ENCODE measurements at regions not wholly inside any gene's neighbourhood (a gene's known extent, or its start where the extent isn't known, plus 50 kb on each side); places are given as distances from the start of the nearest gene placed in this dataset.

GRCh38 chr2:147711031-147711430 lies 133.8 kb upstream of the ACVR2A start:
- DNase-seq (ENCODE audit: low read depth, low spot score), result no peak

GRCh38 chr2:147709655-147710054 lies 135.2 kb upstream of the ACVR2A start:
- DNase-seq (ENCODE audit: low read depth, low spot score), result no peak

GRCh38 chr2:147703171-147703570 lies 141.7 kb upstream of the ACVR2A start:
- DNase-seq (ENCODE audit: low read depth, low spot score), result no peak

GRCh38 chr2:147698166-147698565 lies 146.7 kb upstream of the ACVR2A start:
- DNase-seq (ENCODE audit: low read depth, low spot score), result no peak

- DNase-seq (ENCODE audit: low read depth, low spot score), result no peak
Measured at GRCh38 chr2:147696426-147696825, 148.4 kb upstream of the ACVR2A start.

GRCh38 chr2:147689220-147689909 lies 155.5 kb upstream of the ACVR2A start:
- no peak for DNase-seq (ENCODE audit: low read depth, low spot score)

- no peak for DNase-seq (ENCODE audit: low read depth, low spot score)
Measured at GRCh38 chr2:147688242-147688641, 156.6 kb upstream of the ACVR2A start.

- DNase-seq (ENCODE audit: low read depth, low spot score), result no peak
Measured at GRCh38 chr2:147686365-147686764, 158.5 kb upstream of the ACVR2A start.

- no peak for DNase-seq (ENCODE audit: low read depth, low spot score)
Measured at GRCh38 chr2:147684903-147685302, 159.9 kb upstream of the ACVR2A start.

- no peak for DNase-seq (ENCODE audit: low read depth, low spot score)
Measured at GRCh38 chr2:147683380-147683779, 161.4 kb upstream of the ACVR2A start.

- no peak for DNase-seq (ENCODE audit: low read depth, low spot score)
Measured at GRCh38 chr2:147681093-147681492, 163.7 kb upstream of the ACVR2A start.

- DNase-seq (ENCODE audit: low read depth, low spot score), result no peak
Measured at GRCh38 chr2:147679955-147680531, 164.8 kb upstream of the ACVR2A start.

GRCh38 chr2:147679191-147679954 lies 165.5 kb upstream of the ACVR2A start:
- DNase-seq (ENCODE audit: low read depth, low spot score), result no peak

- no peak for DNase-seq (ENCODE audit: low read depth, low spot score)
Measured at GRCh38 chr2:147665105-147665504, 179.7 kb upstream of the ACVR2A start.

GRCh38 chr2:147663962-147664361 lies 180.9 kb upstream of the ACVR2A start:
- DNase-seq (ENCODE audit: low read depth, low spot score), result no peak

- no peak for DNase-seq (ENCODE audit: low read depth, low spot score)
Measured at GRCh38 chr2:147663153-147663961, 181.5 kb upstream of the ACVR2A start.

- DNase-seq (ENCODE audit: low read depth, low spot score), result no peak
Measured at GRCh38 chr2:147662221-147662620, 182.6 kb upstream of the ACVR2A start.

- DNase-seq (ENCODE audit: low read depth, low spot score), result no peak
Measured at GRCh38 chr2:147660680-147661079, 184.1 kb upstream of the ACVR2A start.

GRCh38 chr2:147659051-147659450 lies 185.8 kb upstream of the ACVR2A start:
- no peak for DNase-seq (ENCODE audit: low read depth, low spot score)

- DNase-seq (ENCODE audit: low read depth, low spot score), result no peak
Measured at GRCh38 chr2:147657086-147658000, 187.5 kb upstream of the ACVR2A start.

GRCh38 chr2:147649998-147650397 lies 194.8 kb upstream of the ACVR2A start:
- no peak for DNase-seq (ENCODE audit: low read depth, low spot score)

Measured in smooth muscle cell of the brain vasculature (primary cell).